ENCODE measurements at regions not wholly inside any gene's neighbourhood (a gene's known extent, or its start where the extent isn't known, plus 50 kb on each side); places are given as distances from the start of the nearest gene placed in this dataset.
A peak's percentile ranks its signal among the peaks of the same experiment; 100 is the strongest.

DNA sequence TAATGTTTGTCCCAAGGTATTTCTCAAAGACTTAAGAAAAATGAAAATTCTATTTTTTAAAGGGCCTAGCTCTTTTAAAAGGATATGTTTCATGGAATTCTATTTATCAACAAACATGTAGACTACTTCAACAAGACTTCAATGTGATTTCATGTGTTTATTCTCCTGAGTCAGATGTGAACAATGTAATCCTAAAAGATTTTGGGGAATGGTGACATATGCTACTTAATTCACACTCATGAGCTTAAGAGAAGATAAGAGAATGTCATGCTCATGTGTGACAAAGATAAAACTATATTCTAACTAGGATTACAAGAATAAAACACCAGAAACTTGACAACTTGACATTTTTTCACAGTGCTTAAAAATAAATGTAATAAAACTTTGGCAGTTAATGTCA, 127.5 kb downstream of the TES start:
- Histone ChIP-seq H3K9ac (ENCODE audit: insufficient read depth in 1 of 2, low read length in 2 of 2) (no peak overlapping the region), H3K4me1 (ENCODE audit: control insufficient read depth in 5 of 5, insufficient read depth in 5 of 5, low read length in 5 of 5) (peaks cover 0 to 16% (median 4%) of the 10 kb centered on the region in 5 donors), H3K36me3 (ENCODE audit: control insufficient read depth in 4 of 4, insufficient read depth in 4 of 4, low read length in 4 of 4) (no peaks in the 10 kb centered on the region), H3K27me3 (ENCODE audit: control insufficient read depth in 3 of 3, insufficient read depth in 3 of 3, low read length in 2 of 3) (no peaks in the 10 kb centered on the region), H3K9me3 (ENCODE audit: control insufficient read depth in 4 of 4, insufficient read depth in 3 of 4, low read length in 3 of 4) (no peaks in the 10 kb centered on the region), H3K4me3 (no peak overlapping the region), H3K27ac (ENCODE audit: low read depth in 1 of 2, low read length in 1 of 2) (no peak overlapping the region)
- ATAC-seq (ENCODE audit: insufficient read depth, low FRiP score), result no peak
- TF ChIP-seq, protein P1, sequence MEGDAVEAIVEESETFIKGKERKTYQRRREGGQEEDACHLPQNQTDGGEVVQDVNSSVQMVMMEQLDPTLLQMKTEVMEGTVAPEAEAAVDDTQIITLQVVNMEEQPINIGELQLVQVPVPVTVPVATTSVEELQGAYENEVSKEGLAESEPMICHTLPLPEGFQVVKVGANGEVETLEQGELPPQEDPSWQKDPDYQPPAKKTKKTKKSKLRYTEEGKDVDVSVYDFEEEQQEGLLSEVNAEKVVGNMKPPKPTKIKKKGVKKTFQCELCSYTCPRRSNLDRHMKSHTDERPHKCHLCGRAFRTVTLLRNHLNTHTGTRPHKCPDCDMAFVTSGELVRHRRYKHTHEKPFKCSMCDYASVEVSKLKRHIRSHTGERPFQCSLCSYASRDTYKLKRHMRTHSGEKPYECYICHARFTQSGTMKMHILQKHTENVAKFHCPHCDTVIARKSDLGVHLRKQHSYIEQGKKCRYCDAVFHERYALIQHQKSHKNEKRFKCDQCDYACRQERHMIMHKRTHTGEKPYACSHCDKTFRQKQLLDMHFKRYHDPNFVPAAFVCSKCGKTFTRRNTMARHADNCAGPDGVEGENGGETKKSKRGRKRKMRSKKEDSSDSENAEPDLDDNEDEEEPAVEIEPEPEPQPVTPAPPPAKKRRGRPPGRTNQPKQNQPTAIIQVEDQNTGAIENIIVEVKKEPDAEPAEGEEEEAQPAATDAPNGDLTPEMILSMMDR (IDR thresholded peaks at IDR 0.05; ENCODE audit: control extremely low read depth, extremely low read depth), result no peak
- DNase-seq, result no peak

DNA sequence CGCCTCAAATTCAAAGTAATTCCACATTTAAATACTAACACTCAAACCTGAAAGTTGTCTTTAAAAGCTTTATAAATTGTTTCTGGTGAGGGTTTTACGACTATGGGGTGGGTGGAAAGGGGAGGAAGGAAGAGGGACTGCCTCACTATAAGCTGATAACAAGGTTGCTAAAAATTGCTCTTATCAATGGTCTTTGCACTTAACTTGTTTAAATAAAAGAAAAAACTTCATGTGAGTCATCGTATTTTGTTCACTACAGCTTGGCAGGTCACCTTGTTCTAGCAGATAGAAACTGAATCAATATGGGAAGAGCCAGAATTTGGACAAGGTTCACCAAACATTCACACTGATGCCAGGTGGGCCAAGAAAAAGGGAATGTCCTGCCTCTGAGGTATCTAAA, 129.2 kb downstream of the TES start:
- ATAC-seq (ENCODE audit: insufficient read depth, low FRiP score), result peak; percentile 65
- H3K9ac ChIP-seq (ENCODE audit: insufficient read depth in 1 of 2, low read length in 2 of 2), result no peak overlapping the region
- no peak overlapping the region for H3K4me3 ChIP-seq
- no peaks in the 10 kb centered on the region for H3K36me3 ChIP-seq (ENCODE audit: control insufficient read depth in 4 of 4, insufficient read depth in 4 of 4, low read length in 4 of 4)
- DNase-seq, result no peak
- H3K27ac ChIP-seq (ENCODE audit: low read depth in 1 of 2, low read length in 1 of 2), result no peak overlapping the region
- 30 to 44% methylated on average over 3 of the region's 3 CpGs for WGBS, 2 donors
- TF ChIP-seq, protein P1 (IDR thresholded peaks at IDR 0.05; ENCODE audit: control extremely low read depth, extremely low read depth), result no peak
- H3K9me3 ChIP-seq (ENCODE audit: control insufficient read depth in 4 of 4, insufficient read depth in 3 of 4, low read length in 3 of 4), result no peaks in the 10 kb centered on the region
- no peaks in the 10 kb centered on the region for H3K27me3 ChIP-seq (ENCODE audit: control insufficient read depth in 3 of 3, insufficient read depth in 3 of 3, low read length in 2 of 3)
- peaks cover 0 to 16% (median 0%) of the 10 kb centered on the region in 5 donors for H3K4me1 ChIP-seq (ENCODE audit: control insufficient read depth in 5 of 5, insufficient read depth in 5 of 5, low read length in 5 of 5)

DNA sequence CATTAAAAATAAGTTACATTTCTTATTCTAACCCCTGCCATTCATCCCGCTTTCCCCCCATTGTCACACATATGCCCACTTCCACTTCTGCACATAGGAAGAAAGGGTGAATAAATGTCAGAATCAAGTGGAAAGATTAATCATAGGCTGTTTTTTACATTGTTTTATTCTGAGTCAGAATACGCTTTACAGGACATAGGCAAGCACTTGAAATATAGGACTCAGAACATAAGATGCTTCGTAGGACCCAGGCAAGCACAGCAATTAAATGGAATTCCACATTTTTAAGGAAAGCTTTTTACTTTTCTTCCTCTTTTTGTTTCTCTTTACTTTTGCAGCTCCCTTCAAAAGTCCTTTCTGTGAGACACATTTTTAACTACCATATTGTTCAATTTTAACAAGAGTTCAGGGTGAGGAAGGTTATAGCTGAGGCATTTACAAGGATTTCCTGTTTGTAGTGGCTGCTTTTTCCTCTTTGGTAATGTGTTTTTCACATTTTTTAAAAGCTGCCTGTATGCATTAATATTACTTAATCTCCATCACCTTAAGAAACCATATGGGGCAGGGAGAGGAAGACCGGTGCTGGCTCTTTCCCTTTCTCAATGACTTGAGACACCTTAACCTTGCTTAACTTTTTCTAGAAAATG, 130.0 kb downstream of the TES start:
- no peak overlapping the region for H3K4me3 ChIP-seq
- peak overlapping the region in 1 of 2 donors; percentile 23 for H3K27ac ChIP-seq (ENCODE audit: low read depth in 1 of 2, low read length in 1 of 2)
- no peaks in the 10 kb centered on the region for H3K36me3 ChIP-seq (ENCODE audit: control insufficient read depth in 4 of 4, insufficient read depth in 4 of 4, low read length in 4 of 4)
- ATAC-seq (ENCODE audit: insufficient read depth, low FRiP score) (peak; percentile 48), DNase-seq (no peak)
- 63 to 67% methylated on average over 4 of the region's 4 CpGs for WGBS, 2 donors
- TF ChIP-seq, protein P1 (IDR thresholded peaks at IDR 0.05; ENCODE audit: control extremely low read depth, extremely low read depth), result no peak
- peaks cover 0 to 16% (median 0%) of the 10 kb centered on the region in 5 donors for H3K4me1 ChIP-seq (ENCODE audit: control insufficient read depth in 5 of 5, insufficient read depth in 5 of 5, low read length in 5 of 5)
- no peak overlapping the region for H3K9ac ChIP-seq (ENCODE audit: insufficient read depth in 1 of 2, low read length in 2 of 2)
- H3K27me3 ChIP-seq (ENCODE audit: control insufficient read depth in 3 of 3, insufficient read depth in 3 of 3, low read length in 2 of 3), result no peaks in the 10 kb centered on the region
- no peaks in the 10 kb centered on the region for H3K9me3 ChIP-seq (ENCODE audit: control insufficient read depth in 4 of 4, insufficient read depth in 3 of 4, low read length in 3 of 4)
